M059J (cell line): ENCODE measurements at regions not wholly inside any gene's neighbourhood (a gene's known extent, or its start where the extent isn't known, plus 50 kb on each side); places are given as distances from the start of the nearest gene placed in this dataset.
A peak's percentile ranks its signal among the peaks of the same experiment; 100 is the strongest.
"Not testable (repeated sequence)": the region's sequence is repeated elsewhere in the genome, so short reads cannot be mapped to it uniquely, and the experiment has no call there.

Experiments used
- DNase-seq: peaks from one replicate; pipeline ENCODE4 v3.0.0-alpha.2; 2012; ENCODE audit warnings: low read depth

GRCh38 chr5:108696951-108697715 lies 50.6 kb upstream of the FER start:
- DNase-seq = no peak

- no peak for DNase-seq
Measured at GRCh38 chr5:108696407-108696806, 51.3 kb upstream of the FER start.

- DNase-seq = no peak
Measured at GRCh38 chr5:108688485-108688884, 59.2 kb upstream of the FER start.

- peak; percentile 24 for DNase-seq
Measured at GRCh38 chr5:108687595-108688200, 60.0 kb upstream of the FER start.

DNA sequence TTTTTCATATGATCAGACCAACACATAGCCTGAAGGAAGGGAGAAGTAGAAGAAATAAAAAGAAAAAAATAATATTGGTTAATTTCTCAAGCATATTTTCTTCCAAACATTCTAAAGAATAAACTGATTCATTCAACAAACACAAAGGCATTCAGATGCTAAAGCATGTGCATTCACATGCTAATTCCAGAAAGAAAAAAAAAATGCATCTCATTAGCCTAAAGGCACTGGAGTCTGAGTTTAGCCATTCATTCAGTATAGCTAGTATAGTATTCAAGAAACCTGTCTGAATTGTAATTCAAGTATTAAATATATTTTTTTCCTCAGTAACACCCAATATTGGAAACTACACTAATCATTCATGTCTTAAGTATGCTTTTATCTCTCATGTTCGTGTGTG lies 61.0 kb upstream of the FER start:
- DNase-seq = no peak

- DNase-seq = not testable (repeated sequence)
Measured at GRCh38 chr5:108685448-108686216, 62.1 kb upstream of the FER start.

DNA sequence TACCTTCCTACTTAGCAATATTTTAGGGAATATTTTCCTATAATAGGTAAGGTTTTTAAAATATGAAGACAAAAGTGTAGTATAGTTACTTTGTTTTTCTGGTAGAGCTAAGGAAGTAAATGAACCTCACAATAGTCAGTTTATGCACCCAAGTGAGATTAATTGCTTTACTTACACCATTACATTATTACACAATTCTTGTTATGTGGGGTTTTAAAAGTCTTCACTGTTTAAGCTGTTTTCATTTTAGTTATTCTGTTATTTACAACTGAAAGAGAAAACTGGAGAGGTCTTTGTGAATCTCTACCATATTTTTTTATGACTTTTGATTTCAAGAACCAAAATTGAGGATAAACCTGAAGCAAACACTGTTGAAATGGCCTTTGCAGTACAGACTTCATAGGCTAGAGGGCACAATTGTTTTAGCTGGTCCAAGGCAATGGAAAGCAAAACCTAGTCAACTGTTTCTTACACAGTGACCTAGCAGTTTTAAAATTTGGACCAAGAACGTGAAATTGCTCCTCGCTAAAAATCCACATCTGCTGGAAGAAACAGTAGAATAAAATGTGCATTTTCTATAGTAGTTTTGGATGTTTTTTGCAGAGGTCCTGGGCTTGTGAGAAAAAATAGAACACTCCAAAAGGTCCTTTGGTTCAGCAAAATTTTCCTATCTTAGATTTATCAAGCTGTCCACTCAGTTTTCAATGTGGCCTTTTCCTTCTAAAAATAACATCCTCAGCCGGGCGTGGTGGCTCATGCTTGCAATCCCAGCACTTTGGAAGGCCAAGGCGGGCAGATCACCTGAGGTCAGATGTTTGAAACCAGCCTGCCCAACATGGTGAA lies 66.4 kb upstream of the FER start:
- peak; percentile 73 for DNase-seq

DNA sequence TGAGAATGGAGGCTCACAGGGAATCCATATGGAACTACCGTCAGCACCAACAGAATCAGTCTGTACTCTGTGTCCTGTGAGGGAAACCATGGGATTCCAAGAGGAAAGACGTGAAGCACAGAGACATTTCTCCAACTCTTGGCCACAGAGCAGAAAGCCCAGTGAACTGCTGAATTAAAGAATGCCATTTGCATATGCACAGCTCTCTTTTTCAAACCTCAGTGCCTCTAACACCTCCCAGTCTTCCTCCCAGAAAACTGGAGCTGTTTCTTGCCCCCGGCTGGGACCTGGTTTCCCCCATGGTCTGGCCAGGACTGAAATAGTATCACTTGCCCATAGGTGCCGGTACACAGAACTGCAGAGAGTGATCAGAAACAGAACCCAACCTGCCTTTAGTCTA lies 69.6 kb upstream of the FER start:
- DNase-seq = no peak

- DNase-seq = no peak
Measured at GRCh38 chr5:108675736-108676135, 72.0 kb upstream of the FER start.

DNA sequence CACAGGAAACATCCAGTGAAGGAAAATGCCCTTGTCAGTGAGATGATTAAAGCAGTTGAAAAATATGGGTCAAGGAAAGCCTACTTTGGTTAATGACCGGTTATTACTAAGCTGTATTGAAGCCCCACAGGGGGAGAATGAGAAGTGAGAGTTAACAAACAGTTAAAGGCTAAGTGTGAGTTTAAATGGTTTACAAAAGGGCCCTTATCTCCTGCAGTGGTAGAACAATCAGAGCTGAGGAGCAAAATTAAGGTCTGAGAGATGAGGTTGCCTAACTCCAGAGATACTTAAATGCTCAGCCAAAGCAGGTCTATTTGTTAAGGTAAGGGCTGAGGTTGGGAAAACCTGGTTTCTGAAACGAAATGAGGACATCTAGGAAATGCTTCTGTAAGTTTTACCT lies 75.1 kb upstream of the FER start:
- DNase-seq = no peak

GRCh38 chr5:108670591-108671289 lies 77.0 kb upstream of the FER start:
- no peak for DNase-seq

DNA sequence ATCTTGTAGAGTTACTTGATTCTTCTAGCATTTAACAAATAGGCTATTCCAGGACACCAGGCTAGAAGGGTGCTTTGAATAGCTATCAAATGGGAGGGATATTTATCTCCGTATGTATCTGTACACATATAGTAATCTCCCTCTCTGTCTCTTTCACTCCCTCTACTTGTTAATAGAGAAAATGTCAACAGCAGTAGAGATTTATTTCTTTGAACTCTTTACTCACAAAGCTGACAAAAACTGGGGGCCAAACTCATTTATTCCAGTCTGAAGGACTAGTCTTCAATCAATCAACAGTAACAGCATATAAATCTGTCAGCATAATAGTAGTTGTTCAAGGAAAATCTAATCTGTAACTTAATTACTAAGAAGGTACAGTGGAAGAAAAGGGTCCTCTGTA lies 78.2 kb upstream of the FER start:
- no peak for DNase-seq

GRCh38 chr5:108661590-108662219 lies 86.0 kb upstream of the FER start:
- peak; percentile 80 for DNase-seq

- DNase-seq = peak; percentile 18
Measured at GRCh38 chr5:108661024-108661423, 86.7 kb upstream of the FER start.

DNA sequence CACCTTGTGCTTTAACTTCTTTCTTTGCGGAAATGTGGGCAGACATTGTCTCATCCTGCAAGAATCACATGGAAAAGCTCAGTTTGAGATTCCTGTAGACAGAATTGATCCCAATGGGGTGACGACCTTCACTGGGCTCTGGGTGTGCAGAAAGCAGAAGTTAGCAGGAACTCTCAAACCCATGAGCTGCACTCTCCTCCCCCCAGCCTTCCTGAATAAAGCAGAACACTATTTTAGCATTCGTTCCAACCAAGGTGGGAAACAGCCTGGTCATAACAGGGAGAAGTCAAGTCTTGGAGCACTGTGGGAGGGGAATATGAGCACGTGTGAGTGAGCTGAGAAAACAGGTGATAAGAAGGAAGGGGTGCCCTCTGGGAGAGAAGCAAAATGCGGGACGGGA lies 87.4 kb upstream of the FER start:
- DNase-seq = no peak

DNA sequence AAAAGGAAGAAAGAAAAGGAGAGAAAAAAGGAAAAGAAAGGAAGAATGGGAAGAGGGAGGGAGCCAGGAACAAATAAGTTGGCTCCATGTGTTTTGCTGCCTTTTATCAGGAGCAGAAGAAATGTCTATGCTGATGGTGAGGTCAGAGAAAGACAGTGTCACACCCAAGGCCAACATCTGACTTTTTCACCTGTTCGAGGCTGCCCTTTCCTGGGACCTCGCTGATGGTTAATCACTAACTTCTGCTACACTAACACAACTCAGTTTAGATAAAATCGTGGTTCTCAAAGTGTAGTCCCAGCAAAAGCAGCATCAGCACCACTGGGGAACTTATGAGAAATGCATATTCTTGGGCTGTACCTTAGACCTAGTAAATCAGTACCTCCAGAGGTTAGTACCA lies 88.2 kb upstream of the FER start:
- no peak for DNase-seq

DNA sequence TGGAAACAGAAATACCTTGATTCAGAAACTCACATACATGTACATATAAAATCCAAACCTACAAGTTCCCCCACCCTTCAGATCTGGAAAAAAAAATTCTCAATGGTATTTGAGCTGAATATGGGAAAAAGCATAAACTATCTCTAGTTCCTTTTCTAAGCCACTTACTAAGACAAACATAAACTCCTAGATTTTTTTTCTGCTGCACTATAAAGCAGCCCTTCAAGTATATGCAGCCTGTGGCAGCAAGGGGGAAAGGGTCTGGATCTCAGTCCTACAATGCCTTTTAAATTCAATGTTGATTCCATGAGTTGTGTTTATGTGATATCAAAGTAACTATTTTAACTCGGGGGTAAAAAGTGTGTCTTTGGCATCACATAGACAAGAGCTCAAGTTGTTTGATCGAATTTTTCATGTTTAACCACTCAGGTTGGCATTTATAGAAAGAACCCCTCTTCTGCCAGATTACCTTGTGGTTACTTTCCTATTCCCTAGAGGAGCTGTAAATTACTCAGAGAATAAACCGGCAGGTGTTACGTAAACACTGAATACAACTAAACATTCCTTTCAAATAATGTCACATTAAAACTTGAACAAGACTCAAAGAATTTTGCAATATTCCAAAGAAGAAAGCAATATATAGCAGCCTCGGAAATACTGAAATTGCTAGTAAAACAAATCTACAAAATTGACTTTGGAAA lies 91.8 kb upstream of the FER start:
- peak; percentile 79 for DNase-seq

- peak; percentile 74 for DNase-seq
Measured at GRCh38 chr5:108654051-108654450, 93.6 kb upstream of the FER start.

DNA sequence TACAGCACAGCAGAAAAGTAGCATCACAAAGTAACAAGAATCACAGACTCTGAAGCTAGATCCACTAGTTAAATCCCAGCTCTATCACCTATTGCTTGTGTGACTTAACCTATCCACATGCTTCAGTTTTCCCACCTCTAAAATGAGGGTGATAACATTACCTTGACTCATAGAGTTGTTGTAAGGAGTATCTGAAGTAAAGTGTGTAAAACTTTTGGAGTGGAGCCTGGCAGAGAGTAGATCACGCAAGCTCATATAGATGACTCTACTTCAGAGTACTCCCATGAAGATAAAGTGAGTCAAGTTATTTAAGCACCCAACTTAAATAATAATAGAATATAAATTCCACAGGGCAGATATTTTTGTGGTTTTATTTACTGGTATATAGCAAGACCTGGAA lies 94.5 kb upstream of the FER start:
- no peak for DNase-seq

DNA sequence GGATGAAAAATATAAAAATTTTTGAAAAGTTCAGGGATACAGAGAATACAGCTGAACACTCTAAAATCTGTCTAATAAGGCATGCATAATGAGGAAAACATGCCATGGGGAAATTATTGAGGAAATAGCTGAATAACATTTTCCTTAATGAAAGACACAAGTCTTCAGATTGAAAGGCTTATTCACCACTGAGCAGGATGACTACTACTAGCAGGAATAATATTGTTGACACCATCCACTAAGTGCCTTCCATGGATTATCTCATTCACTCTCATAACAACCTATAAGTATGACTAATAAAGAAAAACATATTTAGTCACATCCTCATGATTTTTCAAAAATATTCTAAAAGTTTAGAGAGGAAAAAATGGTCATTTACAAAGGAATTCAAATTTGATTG lies 96.7 kb upstream of the FER start:
- DNase-seq = no peak
